Right kidney (tissue), 1 donor: ENCODE measurements at regions not wholly inside any gene's neighbourhood (a gene's known extent, or its start where the extent isn't known, plus 50 kb on each side); places are given as distances from the start of the nearest gene placed in this dataset.
A peak's percentile ranks its signal among the peaks of the same experiment; 100 is the strongest.

Experiments
- DNase-seq: peaks from one replicate; pipeline ENCODE4 v3.0.0-alpha.2; 2016

- no peak for DNase-seq
Measured at GRCh38 chr3:72340476-72341379, 507.5 kb downstream of the SHQ1 start.

DNA sequence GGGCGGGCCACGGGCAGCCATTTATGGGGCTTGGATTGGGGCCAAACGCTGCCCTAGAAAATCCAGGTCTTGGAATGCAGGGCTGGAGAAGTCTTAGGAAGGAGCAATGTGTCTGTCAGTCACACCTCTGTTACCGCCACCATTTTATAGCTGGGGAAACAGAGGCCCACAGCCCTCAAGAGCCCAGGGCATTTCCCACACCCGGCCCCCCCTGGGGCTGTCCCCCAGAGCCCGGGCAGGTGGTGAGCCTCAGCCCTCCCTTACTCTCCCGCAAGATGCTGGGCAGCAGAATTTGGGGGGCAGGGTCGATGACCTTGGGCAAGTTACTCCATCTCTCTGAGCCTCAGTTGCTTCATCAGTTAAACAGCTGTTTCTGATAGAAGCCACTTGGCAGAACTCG, 508.2 kb downstream of the SHQ1 start:
- no peak for DNase-seq

GRCh38 chr3:72339670-72340030, 508.6 kb downstream of the SHQ1 start:
- DNase-seq = no peak

DNA sequence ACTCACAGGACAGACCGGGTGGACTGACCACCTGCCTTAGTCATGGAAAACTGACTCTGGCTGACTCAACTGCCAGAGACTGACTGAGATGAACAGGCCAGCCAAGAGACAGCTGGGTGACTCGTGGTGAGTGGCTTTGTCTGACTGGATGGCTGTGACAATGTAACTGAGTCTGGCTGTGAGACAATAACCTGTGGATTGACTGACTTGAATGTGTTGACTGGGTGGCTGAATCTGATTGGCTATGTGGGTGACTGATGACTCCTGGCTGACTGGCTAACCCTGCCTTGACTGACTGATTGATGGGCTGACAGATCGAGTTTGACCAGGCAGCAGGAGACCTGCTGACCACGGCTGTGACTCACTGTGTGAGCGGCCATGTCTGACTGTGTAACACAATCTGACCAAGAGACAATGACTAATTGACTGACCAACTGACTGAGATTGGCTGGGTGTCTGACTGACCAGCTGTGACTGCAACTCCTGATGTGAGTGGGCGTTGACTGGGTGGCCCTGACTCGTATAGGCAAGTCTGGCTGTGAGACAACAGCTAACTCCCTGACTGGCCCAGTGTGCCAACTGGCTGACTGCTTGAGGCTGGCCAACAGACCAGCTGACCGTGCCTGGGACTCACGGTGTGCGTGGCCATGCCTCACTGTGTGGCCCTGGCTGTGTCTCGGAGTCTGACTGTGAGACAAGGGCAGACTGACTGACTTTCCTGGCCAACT, 509.1 kb downstream of the SHQ1 start:
- no peak for DNase-seq

GRCh38 chr3:72338082-72338941, 509.9 kb downstream of the SHQ1 start:
- DNase-seq = no peak

DNA sequence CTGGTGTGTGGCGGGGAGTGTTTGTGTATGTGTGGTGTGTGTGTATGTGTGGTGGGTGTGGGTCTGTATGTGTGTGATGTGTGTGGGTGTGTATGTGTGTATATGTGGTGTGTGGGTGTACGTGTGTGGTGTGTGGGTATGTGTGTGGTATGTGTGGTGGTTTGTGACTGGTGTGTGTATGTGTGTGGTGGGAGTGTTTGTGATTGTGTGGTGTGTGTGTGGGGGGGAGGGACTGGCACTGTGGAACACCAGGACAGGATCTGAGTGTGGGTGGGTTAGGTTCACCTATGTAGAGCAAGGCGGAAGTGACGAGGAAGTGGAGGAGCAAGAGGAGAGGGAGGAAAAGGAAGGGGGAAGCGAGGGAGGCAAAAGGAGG, 510.8 kb downstream of the SHQ1 start:
- no peak for DNase-seq

GRCh38 chr3:72336821-72337479, 511.3 kb downstream of the SHQ1 start:
- DNase-seq = peak; percentile 62

- no peak for DNase-seq
Measured at GRCh38 chr3:72336114-72336651, 512.1 kb downstream of the SHQ1 start.

DNA sequence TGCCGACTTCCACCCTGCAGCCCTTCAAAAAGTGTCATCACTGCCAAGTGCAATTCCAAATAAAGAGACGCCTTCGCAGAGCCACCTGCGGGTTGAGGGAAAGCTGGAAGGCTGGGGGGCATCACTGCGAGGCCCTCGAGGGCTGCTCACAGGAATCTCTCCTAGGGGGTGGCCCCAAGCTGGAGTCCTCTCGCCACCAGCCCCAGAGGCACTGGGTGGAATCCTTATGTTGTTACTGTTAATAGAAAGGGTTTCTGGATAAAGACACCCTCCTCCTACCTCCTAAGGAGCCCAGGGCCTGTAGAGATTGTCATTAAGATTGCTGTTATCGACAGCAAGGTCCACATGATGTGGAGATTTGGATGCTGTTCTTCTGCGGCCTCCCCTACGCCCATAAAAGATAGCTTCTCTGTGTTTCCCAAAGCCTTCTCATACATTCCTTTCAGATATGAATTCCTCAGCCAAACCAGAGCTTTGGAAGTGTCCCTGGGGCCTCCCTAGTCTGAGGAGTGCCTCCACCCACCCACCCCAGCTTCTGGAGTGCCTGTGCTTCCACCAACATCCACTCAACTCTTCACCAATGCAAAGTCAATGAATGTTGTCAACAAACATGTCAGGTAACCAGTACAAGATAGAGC, 512.7 kb downstream of the SHQ1 start:
- DNase-seq = no peak

- DNase-seq = no peak
Measured at GRCh38 chr3:72334681-72335457, 513.4 kb downstream of the SHQ1 start.

GRCh38 chr3:72332689-72333088, 515.6 kb downstream of the SHQ1 start:
- DNase-seq = no peak

DNA sequence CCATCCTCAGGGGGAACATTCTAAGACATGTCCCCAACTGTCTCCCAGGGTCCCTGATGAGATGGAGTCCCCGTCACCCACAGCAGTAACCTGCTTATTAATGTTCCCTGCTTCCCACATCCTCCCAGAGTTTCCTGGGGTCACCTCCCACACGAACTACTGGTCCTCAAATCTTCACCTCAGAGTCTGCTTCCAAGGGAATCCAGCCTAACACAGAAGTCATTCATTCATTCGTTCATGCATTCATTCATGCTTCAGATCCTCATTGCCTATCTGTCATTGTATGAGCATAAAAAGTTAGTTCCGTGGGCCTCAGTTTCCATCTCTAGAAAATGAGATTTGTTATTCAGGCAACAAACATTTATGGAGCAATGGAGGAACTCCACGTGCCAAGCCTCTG, 516.2 kb downstream of the SHQ1 start:
- DNase-seq = no peak

DNA sequence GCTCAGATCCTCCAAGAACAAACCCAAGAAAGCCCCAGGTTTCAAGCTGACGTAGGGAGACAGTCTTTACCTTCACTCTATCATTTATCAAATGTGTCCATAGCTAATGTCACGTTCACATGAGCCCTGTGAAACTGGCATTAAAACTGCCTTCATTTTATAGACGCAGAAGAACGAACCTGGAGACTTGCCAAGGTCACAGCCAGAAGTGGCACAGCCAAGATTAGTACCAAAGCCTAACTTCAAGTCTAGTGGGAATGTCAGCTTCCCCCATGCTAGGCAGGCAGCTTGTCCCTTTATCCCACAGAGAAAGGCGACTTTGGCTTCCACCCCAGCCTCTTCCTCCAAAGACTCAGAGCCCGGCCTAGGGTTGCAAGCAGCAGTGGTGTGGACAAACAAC, 517.2 kb downstream of the SHQ1 start:
- DNase-seq = no peak

GRCh38 chr3:72329354-72329753, 518.9 kb downstream of the SHQ1 start:
- no peak for DNase-seq

DNA sequence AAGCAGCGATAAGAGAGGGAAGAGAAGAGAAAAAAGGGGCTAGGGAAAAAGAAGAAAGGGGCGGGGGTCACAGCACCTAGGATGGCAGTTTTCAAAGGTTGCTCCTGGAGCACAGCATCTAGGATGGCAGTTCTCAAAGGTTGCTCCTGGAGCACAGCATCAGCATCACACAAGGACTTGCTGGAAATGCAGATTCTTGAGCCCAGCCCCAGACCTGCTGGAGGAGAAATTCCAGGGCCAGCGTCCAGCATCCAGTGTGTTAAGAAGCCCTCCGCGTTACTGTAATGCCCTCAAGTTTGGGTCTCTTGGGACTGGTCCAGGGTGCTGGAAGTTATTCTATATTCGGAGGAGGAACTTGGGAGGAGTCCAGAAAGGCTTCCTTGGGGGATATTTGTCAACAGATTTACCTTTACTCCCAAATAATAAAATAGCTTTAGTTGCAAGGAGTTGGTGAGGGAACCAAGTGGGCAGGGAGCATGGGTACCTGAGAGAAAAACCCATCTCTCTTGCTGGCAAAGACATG, 519.4 kb downstream of the SHQ1 start:
- DNase-seq = no peak

DNA sequence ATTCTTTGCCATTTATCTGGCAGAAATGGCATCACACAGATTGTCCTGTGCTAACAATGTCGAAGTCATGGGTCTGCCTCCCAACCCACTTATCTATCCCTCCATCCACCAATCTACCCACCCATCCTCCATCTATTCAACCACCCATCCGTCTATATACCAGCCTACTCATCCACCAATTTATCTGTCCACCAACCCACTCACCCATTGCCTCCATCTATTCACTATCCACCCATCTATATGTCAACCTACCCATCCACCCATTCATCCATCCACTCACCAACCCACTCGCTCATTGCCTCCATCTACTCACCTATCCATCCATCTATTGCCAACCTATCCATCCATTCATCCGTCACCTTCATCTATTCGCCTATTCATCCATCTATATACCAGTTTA, 521.2 kb downstream of the SHQ1 start:
- DNase-seq = no peak

GRCh38 chr3:72324253-72324811, 523.9 kb downstream of the SHQ1 start:
- no peak for DNase-seq

GRCh38 chr3:72323773-72324172, 524.5 kb downstream of the SHQ1 start:
- no peak for DNase-seq

DNA sequence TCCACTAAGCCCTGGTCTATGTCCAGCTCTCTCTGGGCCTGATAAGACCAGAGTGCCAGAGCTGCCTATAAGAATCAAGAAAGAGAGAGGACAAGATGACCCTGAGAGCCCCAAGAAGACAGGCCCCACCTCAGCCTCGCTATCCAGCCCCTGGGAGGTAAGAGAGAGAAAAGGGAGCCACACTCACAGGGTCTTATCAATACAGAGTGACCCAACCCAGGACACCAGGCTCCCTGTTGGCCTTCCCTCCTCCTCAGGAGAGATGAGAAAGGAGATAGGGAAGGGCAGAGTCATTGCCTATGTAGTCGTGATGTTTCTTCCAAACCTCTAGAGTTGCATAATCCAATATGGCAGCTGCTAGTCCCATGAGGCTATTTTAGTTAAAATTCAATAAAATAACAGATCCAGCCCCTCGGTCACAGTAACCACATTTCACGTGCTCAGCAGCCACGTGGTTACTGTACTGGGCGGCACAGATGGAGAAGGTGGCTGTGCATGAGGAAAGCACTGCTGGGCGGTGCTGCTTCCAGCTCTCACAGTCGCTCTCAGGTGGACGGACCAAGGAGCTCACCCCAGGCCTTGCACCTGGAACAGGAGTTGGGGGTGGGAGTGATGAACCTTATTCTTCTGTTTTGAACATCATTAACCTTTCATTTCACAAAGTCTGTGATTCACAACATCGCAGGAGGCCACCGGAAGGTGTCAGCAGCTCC, 525.8 kb downstream of the SHQ1 start:
- DNase-seq = no peak

DNA sequence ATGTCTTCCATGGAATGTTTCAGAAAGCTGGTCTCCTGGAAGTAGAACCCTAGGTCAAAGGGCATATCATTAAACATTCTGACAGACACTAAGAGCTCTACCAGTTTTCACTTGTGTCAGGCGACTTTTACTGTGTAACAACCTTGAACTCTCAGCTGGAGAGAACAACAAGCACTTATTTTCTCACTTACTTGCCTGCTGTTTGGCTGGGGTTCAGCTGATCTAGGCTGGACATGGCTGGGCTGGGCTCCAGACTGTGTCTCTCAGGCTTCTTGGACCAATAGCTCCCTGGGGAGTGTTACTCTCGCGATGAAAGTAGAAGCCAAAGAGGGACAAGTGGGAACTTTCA, 527.3 kb downstream of the SHQ1 start:
- DNase-seq = no peak
